SW 1271 (cell line): ENCODE measurements at regions not wholly inside any gene's neighbourhood (a gene's known extent, or its start where the extent isn't known, plus 50 kb on each side); places are given as distances from the start of the nearest gene placed in this dataset.

Experiments used
- DNase-seq, 2 experiments: peaks; one replicate each; lab custom pipeline; 2025; lab: John Stamatoyannopoulos, UW

DNA sequence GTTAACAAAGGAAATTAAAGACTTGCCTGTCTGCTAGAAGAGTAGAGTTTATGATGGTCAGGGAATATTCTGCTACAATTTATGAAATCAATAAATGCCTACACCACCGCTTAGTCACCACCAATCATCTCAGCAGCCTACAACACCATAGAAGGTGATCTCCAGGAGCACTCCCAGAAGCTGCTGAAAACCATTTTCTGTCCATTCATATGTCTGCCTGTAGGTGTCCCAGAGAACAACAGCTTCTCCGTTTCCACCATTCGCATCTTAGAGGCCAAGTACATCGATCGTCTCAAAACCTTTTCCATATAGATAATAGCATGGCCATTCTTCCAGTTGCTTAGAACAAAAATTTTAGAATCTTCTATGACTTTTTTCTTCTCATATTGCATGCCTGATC, 303.4 kb downstream of the KCNC2 start:
- DNase-seq: no peak

DNA sequence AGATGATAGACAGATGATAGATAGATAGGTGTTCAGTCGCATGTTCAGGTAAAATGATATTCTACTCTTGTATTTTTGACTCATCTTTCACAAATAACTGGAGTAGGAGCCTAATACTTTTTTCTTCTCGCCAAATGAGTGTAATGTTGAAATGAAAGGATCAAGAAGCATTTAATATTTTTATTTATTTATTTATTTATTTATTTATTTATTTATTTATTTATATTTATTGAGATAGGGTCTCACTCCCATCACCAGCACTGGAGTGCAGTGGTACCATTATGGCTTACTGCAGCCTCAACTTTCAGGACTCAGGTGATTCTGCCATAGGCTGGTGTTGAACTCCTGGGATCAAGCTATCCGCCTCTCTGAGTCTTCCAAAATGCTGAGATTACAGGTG, 298.8 kb downstream of the KCNC2 start:
- DNase-seq: no peak

DNA sequence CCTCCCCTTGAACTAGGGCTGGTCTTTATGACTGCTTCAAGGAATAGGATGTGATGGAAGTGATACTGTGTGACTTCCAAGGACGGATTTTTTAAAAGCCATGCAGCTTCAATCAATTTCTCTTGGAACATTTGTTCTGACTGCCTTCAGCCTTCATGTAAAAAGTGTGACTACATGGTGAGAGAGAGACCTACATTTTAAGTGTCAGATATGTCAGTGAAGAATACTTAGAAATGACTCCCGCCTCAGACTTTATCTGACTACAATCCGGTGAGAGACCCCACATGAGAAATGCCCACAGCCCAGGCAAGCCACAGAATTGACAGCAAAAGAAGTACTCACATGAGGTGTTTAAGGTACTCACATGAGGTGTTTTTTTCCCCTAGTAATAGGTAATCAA, 295.3 kb downstream of the KCNC2 start:
- DNase-seq: no peak

DNA sequence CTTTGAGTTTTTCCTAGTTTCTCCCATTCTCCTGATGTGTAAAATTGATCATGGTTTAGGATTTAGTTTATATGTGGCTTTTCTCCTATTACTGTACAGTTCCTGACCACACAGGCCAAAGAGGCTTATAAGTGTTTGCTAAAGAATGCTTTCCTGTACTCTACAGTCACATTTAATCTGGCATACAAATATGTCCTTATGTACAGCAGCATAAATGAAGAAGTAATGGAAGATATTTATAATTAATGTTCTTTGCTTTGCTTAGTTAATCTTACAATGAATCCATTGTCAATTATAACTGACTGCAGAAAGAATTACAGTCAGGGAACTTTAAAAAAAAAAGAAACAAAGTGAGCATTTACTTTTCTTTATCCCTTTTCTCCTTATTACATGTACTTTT, 293.9 kb downstream of the KCNC2 start:
- DNase-seq: no peak

DNA sequence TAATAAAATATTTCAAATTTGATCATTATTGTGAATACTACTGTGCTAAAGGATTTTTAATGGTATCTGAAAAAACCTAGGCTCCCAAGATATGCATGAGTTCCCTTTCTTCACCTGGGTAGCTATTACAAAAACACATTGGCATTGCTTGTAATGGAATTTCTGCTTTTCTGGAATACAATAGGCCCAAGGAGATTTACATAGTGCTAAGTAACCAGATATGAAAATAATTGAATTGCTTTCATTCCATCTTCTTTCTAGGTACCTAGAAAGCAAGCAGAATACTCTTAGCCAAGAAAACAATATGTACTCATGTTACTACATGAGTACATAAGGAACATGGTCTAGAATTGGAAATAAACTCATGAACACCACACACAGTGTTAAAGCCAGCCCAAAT, 291.9 kb downstream of the KCNC2 start:
- no peak for DNase-seq

DNA sequence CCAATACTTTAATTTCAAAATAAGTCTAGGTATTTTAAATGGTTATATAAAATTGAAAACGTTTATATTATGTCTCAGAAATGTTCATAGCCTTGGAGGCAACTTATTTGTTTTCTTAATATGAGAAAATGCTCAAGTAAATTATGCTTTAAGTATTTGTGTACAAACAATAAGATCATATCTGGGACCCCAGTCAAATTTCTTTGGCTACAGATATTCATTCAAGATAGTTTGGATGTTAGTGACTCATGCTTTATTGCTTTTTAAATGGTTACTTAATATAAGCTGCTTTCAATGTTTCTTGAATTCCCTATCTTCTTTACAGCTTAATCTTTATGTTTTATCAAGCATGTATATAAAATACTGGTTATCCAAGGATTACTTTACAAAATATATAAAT, 291.3 kb downstream of the KCNC2 start:
- no peak for DNase-seq

DNA sequence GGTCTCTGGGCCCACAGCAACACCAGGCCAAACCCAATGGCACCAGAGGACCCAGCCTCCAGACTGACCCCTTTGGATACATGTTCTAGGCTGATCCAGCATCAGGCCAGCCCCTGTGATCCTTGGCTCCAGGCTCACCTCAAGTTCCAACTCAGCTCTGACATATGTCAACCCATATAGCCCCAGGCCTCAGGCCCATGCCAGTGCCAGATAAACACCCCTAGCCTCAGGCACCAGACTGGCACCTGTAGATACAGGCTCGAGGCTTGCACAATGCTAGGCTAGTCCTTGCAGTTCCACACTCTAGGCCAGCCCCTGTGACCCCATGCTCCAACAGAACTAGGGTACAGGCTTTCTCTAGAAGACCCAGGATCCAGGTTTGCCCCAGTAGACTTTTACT, 287.5 kb downstream of the KCNC2 start:
- no peak for DNase-seq

DNA sequence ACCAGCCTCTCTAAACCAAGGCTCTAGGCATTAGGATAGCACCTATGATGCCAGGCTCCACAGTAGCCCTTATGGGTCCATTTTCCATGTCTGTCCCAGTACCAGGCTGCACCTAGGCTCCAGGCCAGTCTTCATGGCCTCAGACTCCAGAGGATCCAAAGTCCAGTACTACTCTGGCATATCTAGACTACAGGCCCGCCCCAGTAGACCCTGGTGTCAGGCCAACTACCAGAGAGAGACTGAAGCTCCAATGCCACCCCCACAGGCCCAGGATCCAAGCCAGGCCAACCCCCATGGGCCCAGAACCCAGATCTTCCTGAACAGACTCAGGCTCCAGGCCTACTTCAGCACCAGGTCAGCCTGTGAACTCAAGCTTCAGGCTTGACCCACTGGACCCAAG, 287.0 kb downstream of the KCNC2 start:
- DNase-seq: no peak

DNA sequence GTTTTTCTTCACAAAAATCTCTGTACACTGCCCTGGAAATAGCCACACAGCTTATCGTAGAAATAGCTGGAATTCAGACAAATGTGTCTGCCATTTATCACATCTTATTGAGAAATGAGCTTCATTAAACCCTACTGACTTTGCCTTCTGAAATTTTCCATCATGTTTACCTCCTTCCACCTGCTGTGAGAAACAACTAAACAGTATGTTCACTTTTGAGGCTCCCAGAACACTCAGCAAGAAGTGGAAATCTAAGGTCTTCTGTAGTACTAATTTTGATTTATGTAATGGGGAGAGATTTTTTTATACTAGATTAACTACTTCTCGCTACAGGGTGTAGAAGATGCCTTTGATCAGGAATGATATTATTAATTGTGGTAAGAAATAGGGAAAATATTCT, 268.0 kb downstream of the KCNC2 start:
- DNase-seq: no peak

DNA sequence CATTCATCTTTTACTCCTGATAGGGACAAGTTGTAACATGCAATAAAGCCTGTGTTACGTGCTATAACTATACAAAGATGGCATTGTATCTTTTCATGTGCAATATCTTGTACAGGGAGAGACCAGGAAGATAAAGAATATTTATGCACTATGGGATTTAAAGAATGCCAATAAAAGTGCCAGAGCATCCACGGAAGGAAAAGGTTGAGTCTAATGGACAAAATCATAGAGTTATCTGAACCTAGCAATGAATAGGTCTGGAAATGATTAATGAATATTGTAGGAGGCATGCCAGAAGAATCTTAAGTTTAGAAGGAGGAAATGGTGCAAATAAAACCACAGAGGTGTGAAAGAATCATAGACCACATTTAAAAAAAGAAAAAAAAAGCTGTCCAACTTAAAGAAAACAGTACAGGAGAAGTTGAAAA, 263.9 kb downstream of the KCNC2 start:
- no peak for DNase-seq

DNA sequence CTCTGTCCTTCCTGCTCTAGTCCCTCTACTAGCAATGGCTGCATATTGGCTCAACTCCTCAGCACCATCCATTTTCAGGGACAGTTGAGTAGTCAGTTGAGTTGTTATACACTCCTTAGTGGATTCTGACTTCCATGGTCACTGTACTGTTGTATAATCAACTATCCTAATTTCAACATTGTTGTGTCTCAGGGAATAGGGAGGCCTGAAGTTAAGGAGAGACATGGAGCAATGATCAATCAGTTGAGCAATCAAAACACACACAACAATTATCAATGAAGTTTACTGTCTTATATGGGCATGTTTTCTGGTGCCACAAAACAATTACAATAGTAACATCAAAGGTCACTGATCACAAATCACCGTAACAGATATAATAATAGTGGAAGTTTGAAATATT, 255.9 kb downstream of the KCNC2 start:
- DNase-seq: no peak

DNA sequence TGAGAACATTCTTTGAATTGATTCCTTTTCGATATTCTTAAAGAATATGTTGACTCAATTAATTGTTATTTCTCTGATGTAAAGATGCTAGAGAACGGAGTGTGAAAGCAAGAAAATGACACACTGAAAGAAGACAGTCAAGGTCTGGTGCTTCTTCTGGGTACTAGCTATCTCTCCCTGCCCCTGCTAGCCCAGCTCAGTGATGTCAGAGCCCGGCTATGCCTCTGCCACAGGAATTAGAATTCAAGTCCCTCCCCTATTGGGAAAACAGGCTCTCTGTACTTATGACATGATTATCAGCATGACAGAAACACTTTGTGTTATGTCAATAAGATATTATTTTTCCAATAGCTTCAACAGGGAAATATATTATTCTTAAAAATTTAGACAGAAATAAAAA, 252.4 kb downstream of the KCNC2 start:
- no peak for DNase-seq

DNA sequence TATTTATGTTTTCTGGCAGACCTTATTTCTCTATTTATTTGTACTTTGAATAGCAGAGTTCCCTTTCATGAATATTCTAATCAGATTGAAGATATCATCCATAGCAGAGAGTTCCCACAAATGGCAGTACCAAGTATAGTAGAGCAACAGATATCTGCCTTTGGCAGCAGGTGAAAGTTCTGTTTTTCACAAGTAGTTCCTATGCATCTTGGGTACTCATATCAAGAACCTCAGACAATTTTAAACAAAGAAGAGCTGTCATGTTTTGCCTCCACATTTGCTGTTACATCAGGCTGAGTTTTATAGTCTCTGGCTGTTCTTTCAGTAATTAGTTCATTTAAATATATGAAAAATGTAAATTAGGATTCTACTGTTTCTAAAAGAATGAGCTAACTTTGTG, 252.0 kb downstream of the KCNC2 start:
- no peak for DNase-seq

DNA sequence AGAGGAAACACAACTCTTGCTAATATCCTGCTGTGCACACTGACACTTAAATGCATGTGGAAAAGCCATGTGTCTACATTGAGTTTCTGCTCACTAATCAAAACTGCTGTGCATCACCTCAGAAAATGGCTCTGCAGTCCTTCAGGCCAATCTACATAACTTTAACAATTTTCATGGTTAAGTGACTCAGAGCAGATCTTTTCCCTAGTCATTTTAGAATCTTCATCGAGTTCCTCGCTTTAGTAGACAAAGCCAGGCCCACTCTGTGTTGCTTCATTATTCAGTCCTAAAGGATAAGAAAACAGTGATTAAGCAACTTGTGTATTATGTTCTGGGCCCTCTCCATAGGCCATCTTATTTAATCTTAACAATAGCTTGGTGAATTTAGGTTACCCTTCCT, 250.0 kb downstream of the KCNC2 start:
- DNase-seq: no peak

DNA sequence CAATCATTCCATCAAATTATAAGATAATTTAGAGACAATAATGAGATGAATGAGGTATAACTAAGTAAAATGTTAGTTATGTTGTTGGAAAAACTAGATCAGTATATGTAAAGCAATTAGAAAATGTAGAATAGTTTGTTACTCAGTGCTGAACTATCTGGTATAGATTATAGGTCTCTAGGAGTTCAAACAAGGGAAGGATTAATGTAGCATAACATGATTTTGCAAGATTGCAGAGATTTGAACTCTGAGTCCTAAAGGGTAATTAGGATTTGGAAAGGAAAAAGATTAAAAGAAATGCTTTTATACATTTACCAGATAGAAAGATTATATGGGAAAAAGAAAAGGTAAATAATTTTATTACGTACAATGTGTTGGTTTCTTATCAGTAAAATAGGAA, 246.3 kb downstream of the KCNC2 start:
- DNase-seq: no peak

DNA sequence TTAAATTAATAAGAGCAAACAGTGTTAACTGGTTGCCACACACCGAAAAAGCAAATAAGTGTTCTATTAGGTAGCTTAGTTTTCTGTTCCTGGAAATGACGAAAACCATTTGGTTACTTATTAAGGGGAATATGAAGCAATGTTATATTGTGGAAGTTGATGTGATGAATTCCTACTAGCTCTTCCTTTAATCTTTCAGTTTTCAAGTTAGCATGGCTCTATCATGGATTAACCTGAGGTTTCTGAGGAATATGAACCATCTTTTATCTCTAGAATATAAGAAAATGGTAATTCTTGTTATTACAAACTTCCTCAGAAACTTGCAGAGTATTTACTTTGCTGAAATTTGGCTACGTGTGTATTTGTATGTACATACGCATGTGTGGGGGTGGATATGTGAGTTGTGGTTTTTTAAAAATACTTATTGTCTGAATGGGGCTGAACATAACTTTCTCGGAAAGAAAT, 245.7 kb downstream of the KCNC2 start:
- no peak for DNase-seq

DNA sequence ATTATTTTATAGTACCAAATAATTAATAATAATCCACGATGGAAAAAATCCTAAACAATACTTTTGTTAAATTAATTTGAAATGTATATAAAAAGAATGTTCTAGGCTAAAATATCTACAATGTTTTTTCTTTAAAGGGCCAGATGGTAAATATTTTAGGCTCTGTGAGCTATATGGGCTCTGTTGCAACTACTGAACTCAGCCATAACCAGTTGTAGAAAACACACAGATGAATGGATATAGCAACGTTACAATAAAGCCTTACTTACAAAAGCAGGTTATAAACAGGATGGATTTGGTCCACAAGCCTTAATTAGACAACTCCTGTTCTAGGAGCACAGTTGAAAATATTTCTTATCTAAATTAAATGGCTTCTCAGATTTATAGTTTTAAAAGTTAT, 245.2 kb downstream of the KCNC2 start:
- DNase-seq: no peak

DNA sequence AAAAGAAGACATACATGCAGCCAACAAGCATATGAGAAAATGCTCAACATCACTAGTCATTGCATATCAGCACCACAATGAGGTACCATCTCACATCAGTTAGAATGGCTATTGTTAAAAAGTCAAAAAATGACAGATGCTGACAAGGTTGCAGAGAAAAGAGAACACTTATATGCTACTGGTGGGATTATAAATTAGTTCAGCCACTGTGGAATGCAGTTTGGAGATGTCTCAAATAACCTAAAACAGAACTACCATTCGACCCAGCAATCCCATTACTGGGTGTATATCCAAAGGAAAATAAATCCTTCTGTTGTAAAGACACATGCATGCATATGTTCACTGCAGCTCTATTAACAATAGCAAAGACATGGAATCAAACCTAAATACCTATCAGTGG, 238.4 kb downstream of the KCNC2 start:
- no peak for DNase-seq

DNA sequence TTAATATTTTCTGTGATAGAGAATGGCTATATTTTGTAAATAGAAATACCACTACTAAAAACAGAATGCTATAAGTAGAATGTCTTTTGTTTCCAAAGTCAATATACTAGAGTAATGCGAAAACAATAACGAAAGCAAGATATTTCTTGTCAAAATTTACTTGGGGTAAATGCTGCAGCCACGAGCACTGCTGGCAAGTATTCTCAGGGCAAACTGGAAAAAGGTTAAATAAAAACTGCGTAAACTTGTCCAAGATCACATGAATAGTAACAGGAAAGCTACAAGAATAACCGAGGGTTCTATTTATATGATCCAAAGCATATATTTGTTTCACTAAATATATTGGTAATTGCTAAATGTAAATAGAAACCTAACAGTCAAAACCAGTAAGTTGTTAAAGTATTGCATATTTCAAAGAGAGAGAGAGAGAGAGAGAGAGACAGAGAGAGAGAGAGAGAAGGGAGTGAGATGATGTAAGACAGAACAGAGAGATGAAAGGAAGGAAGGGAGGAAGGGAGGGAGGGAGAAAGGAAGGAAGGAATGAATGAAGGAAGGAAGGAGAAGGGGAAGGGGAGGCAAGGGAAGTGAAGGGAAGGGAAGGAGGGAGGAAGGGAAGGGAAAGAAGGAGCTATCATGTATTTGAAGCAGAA, 231.7 kb downstream of the KCNC2 start:
- no peak for DNase-seq

DNA sequence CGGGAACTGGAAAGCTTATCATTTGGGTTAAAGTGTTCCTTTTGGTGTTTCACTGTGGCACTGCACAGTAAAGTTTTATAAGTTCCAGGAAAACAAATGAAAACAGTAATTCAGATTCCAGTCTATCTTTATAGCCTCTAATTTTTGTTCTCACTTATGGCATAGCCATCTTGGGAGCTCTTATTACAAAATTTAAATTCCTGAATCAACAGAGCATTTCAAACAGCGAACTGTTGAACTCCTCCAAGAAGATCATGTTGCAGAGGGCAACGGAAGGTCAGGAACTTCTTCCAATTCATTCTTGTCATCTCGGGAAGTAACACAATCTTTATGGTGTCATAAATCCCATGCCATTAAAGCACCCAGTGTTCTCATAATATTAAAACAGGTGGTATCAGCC, 229.1 kb downstream of the KCNC2 start:
- no peak for DNase-seq

DNA sequence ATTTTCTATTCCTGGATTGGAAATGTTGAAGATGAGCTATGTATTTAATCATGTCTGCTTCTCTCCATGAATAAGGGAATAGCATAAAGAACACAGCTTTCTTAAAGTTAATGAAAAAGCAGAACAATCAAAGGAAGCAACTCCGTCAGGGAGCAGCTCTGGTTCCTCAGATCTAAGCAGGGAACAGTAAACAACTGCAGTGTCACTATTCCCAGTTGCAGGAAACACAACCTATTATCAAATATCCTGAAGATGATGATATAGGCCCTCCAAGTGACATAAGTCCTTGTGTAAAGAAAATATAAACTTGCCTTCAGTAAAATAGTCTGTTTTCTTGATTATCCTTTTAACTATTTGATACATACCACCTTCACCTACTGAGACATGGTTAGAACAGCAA, 228.1 kb downstream of the KCNC2 start:
- DNase-seq: no peak

DNA sequence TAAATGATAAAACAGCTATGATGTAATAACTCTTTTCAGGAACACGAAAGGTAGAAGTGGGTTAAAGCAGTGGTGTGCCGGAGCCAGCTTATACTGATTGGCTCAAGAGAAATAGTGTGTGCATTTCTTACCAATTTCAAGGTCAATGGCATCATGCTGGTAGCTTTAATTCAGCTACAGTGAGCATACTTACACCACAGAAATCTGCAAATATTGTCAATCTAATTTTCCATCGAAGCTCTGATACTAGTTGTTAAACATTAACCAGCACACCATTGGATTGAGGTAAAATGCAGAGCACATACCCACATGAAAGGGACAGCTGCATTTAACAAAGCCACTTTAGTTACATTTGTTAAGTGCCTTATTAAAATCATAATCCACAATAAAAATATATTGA, 225.7 kb downstream of the KCNC2 start:
- DNase-seq: no peak

DNA sequence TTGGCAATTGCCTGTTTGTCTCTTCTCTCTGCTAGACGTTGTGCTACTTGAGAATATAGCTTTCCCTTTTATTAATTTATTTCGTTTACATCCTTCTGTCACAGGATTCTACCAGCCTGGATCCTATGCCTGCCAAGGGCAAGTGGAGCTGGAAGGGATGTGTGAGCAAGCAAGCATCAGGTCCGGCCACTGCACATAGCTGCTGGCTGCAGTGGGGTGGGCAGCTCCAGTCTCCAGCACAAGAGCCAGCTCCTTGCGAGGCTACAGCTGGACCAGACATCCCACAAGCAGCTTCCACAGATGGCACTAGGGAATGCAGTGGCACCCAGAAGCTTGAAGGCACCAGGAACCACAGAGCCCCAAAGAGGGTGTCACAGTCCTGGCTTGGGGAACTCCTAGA, 225.0 kb downstream of the KCNC2 start:
- no peak for DNase-seq

DNA sequence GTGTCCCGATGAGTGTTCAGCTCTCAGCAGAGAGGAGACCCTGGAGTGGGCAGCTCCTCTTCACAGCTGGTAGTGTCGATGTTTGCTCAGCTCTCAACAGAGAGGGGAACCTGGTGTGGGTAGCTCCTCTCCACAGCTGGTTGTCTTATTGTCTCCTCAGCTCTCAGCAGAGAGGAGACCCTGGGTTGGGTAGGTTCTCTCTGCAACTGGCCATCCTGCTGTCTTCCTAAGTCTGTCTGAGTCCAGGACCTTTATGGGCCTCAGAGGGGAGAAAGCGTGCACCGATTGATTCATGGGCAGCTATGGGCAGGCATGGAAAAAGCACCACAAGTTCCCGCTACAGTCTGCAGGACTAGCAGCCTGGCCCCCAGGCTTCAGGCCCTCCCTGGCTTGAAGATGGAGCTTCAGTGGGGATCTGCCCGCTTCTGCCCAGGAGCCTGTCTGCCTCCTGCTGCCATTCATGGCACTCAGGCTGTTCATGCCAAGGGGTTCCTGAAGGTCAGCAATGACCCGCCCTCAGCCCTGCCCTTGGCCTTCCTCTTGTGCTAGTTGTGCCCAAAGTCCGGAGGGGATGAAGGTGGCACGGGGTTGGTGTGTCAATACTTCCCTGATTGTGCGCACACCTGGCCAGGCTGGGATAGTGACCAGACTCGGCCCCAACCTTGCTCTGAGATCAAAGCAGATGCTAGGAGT, 224.2 kb downstream of the KCNC2 start:
- no peak for DNase-seq
